Central memory CD4-positive, alpha-beta T cell (primary cell): ENCODE measurements at regions not wholly inside any gene's neighbourhood (a gene's known extent, or its start where the extent isn't known, plus 50 kb on each side); places are given as distances from the start of the nearest gene placed in this dataset.
"Not testable (repeated sequence)": the region's sequence is repeated elsewhere in the genome, so short reads cannot be mapped to it uniquely, and the experiment has no call there.

Experiments used
- DNase-seq: peaks from one replicate; pipeline ENCODE4 v3.0.0; 2022

DNA sequence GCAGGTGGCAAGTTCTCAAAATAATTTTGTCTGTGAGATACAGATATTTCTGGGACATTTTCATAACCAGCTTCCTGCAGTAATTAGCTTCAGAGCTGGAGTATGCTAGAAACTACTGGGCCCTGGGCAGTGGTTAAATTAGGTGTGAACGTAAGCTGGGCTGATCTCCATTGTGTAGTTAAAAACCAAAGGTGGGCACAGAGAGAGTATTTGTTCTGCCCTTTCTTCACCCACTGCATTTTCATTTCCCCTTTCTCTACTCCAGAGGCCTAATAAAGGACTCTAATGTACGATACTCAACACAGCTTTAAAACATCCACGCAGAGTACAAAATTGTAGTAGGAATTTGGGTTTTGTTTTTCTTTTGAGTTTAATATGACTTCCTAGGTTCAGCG lies 252.7 kb downstream of the SPRY1 start:
- no peak for DNase-seq

DNA sequence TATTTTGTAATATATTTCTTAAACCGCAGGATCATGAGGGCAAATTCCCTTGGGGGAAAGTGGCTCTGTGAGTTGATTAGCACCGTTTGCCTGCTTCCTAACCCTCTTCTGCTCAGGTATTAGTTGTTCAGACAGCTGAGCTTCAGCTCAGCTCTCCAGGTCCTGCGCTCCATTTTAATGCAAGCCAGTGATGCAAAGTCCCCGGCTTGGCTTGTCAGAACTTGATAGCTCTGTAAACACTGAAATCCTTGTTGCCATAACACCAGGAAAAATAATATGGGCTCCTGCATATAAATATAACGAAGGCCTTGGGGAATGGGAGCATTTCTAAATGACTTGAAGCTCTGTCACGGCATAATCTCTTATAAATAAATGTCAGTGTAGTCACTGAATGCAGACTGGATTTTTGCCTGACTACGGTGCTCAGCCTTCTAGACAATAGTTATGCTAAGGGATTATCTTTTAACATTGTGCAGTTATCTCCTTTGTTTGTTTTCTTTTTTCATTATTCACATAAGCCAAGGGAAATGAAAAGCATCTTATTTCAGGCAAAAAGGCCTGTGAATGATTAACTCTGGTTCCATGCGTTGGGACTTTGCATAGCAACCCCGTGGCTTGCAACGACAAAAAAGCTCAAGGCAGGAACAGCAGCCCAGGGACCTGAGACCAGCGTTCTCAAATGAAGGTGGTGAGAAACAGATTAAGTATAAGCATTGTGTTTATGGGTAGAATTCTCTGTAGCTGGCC lies 253.2 kb downstream of the SPRY1 start:
- DNase-seq, result no peak

- DNase-seq, result no peak
Observed at GRCh38 chr4:123651066-123651465, 254.5 kb downstream of the SPRY1 start.

GRCh38 chr4:123651536-123652180 lies 255.1 kb downstream of the SPRY1 start:
- DNase-seq, result no peak

DNA sequence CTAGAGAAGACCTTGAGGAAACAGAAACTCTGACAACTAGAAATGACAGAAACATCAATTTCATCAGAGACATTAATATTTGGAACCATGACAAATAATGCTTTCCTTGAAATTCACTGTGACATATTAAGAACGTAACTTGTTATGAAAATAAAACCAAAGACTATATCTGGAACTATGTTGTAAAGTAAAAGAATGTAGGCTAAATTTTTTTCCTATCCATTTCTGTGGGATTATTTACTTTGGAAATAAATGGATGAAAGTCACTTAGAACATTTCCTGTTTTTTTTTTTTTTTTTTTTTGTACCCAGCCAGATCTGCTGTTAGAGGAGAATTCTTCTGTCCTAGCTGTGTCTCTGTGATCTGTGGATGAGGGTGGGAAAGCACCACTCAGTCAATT lies 255.9 kb downstream of the SPRY1 start:
- no peak for DNase-seq

- no peak for DNase-seq
Observed at GRCh38 chr4:123653236-123653635, 256.6 kb downstream of the SPRY1 start.

DNA sequence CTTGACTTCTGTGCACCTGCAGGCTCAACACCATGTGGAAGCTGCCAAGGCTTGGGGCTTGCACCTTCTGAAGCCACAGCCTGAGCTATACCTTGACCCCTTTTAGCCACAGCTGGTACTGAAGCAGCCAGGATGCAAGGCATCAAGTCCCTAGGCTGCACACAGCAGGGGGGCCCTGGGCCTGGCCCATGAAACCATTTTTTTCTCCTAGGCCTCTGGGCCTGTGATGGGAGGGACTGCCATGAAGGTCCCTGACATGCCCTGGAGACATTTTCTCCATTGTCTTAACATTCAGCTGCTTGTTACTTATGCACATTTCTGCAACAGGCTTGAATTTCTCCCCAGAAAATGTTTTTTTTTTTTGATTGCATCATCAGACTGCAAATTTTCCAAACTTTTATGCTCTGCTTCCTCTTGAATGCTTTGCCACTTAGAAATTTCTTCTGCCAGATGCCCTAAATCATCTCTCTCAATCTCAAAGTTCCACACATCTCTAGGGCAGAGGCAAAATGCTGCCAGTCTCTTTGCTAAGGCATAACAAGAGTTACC lies 260.2 kb downstream of the SPRY1 start:
- not testable (repeated sequence) for DNase-seq

- not testable (repeated sequence) for DNase-seq
Observed at GRCh38 chr4:123657606-123658005, 261.0 kb downstream of the SPRY1 start.

DNA sequence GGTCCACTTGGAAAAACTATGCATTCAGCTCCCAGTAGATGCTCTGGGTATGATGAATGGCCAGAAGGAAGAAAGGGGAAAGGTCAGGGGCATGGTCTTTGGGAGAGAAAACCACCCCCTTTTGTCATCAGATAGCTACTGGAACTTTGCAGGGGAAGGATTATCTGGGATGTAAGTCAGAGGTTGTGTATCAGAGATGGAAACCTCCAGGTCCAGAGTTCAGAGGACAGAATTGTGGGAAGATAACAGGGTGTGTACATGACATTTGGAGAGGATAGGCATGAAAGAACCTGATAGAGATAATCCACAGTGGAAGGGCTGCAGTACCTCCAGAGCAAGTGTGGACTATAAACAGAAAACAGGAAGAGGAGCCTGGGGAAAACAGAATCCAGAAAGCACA lies 262.7 kb downstream of the SPRY1 start:
- no peak for DNase-seq

DNA sequence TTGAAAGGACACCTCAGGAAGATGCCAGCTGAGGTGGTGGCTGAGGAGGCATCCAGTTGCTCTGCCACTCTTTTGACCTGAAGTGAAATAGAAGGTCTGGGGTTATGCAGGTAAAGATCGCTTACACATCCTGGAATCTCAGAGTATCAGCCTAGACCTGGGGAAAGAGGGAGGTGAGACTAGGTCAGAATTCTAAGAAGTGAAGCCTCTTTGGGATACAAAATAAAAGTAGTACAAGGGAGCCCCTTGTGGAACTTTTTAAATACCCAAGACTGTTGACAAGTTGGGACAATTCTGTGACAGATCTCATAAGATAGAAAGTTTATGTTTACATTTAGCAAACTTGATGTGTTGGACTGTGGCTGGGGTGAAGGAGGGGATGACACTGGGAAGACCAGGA lies 263.1 kb downstream of the SPRY1 start:
- no peak for DNase-seq

DNA sequence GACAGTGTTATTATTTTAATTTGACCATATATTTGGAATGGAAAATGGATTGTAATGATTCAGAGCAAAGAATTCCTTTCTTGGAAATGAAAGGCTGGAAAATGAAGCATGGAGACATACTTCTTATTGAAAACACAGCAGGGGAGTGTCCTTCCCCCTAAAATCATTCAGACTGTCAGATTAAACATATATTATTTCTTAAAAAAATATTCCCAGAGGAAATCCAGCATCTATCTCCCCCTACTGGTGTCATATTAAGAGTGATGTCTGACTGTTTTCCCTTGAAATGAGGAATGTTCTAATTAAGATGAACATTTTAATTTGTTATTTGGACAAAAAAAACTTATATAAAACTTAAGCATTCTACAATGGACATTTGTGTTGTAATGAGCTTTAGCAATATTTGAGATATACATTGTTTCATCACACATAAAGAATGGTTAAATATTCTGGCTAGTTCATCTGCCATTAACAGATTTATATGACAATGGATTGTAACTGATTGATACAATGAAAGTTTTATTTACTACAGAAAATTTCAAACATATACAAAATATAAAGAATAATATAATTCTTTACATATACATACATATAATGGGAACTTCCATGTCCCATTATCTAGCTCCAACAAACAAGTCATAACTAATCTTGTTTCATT lies 264.6 kb downstream of the SPRY1 start:
- DNase-seq, result peak; percentile 4

- DNase-seq, result no peak
Observed at GRCh38 chr4:123662827-123663226, 266.2 kb downstream of the SPRY1 start.

GRCh38 chr4:123666486-123666885 lies 269.9 kb downstream of the SPRY1 start:
- DNase-seq, result no peak

DNA sequence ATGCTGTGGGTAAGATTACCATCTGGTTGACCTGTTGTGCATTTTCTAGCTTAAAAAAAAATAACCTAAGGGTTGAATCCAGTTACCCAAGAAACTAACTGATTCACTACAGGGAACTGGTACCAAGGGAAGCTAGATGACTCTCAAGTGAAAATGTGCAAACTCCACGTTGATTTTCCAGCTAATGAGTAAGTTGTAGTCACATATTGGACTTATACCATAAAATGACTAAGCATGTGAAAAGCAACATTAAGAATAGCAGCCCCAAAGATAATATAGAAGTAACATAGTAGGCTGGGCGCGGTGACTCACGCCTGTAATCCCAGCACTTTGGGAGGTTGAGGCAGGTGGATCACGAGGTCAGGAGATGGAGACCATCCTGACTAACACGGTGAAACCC lies 270.9 kb downstream of the SPRY1 start:
- DNase-seq, result no peak

DNA sequence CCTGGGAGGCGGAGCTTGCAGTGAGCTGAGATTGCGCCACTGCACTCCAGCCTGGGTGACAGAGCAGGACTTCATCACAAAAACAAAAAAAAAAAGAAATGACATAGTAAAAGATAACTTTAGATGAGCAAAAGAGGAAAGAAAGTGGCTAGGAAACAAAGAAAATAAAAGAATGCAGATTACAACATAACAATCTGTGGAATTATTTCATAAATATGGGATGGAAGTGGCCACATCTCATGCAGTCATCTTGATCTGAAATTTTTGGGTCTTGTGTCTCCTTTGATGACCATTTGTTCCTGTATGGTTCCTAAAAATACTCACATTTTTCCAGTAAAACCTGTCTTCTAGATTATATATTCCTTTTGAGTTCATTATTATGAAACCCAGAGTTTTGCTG lies 271.4 kb downstream of the SPRY1 start:
- no peak for DNase-seq

- DNase-seq, result no peak
Observed at GRCh38 chr4:123671636-123672404, 275.2 kb downstream of the SPRY1 start.

GRCh38 chr4:123672987-123673386 lies 276.4 kb downstream of the SPRY1 start:
- no peak for DNase-seq

GRCh38 chr4:123673971-123674370 lies 277.4 kb downstream of the SPRY1 start:
- DNase-seq, result no peak

GRCh38 chr4:123674762-123675465 lies 278.3 kb downstream of the SPRY1 start:
- DNase-seq, result no peak

- no peak for DNase-seq
Observed at GRCh38 chr4:123675567-123675966, 279.0 kb downstream of the SPRY1 start.

GRCh38 chr4:123676071-123676889 lies 279.7 kb downstream of the SPRY1 start:
- DNase-seq, result no peak

GRCh38 chr4:123676890-123677229 lies 280.3 kb downstream of the SPRY1 start:
- no peak for DNase-seq
